Liver (tissue), 3 donors: ENCODE measurements at regions not wholly inside any gene's neighbourhood (a gene's known extent, or its start where the extent isn't known, plus 50 kb on each side); places are given as distances from the start of the nearest gene placed in this dataset.

ENCODE experiments used
- EGR1 ChIP-seq, 2 donors: IDR thresholded peaks; 2 replicates each; pipeline ENCODE4 v1.6.1; 2016 to 2018; ENCODE audit warnings: antibody characterized with exemption in 2 of 2, low read depth in 2 of 2
- FOXA1 ChIP-seq: IDR thresholded peaks from 2 replicates; pipeline ENCODE4 v1.6.1; 2016; ENCODE audit warnings: antibody characterized with exemption
- GABPA ChIP-seq, 2 donors: IDR thresholded peaks in 1 of 2; conservative IDR thresholded peaks in 1 of 2; 2 replicates each; pipeline ENCODE4 v1.6.1; 2016; ENCODE audit warnings: antibody characterized with exemption in 2 of 2, mild to moderate bottlenecking in 1 of 2, moderate library complexity in 1 of 2
- HNF4A ChIP-seq, 2 donors: conservative IDR thresholded peaks; 2 replicates each; pipeline ENCODE4 v1.6.1; 2016; ENCODE audit warnings: antibody characterized with exemption in 2 of 2, mild to moderate bottlenecking in 2 of 2
- RAD21 ChIP-seq, 2 donors: IDR thresholded peaks; 2 replicates each; pipeline ENCODE4 v1.6.1; 2016; ENCODE audit warnings: antibody characterized with exemption in 2 of 2, mild to moderate bottlenecking in 2 of 2
- RXRA ChIP-seq, 2 donors: IDR thresholded peaks; 2 replicates each; pipeline ENCODE4 v1.6.1; 2017 to 2018; ENCODE audit warnings: antibody characterized with exemption in 2 of 2, mild to moderate bottlenecking in 1 of 2
- SP1 ChIP-seq: IDR thresholded peaks from 2 replicates; pipeline ENCODE4 v1.6.1; 2018; ENCODE audit warnings: antibody characterized with exemption, mild to moderate bottlenecking
- TAF1 ChIP-seq: conservative IDR thresholded peaks from 2 replicates; pipeline ENCODE4 v1.6.1; 2016; ENCODE audit warnings: antibody characterized with exemption, mild to moderate bottlenecking
- YY1 ChIP-seq: IDR thresholded peaks from 2 replicates; pipeline ENCODE4 v1.6.1; 2016; ENCODE audit warnings: antibody characterized with exemption, mild to moderate bottlenecking
- TF ChIP-seq, protein P1 (sequence below): fragments of 150-350 bp; IDR thresholded peaks from 2 replicates; pipeline ENCODE4 v1.5.1; 2017; ENCODE audit warnings: improper control_type of control experiment, low read depth, low read length; ENCODE audit not compliant: missing input control
- TF ChIP-seq, protein P2 (sequence below): IDR thresholded peaks from 2 replicates; pipeline ENCODE4 v1.6.1; 2016; ENCODE audit warnings: antibody characterized with exemption
- TF ChIP-seq, protein P3 (sequence below): IDR thresholded peaks from 2 replicates; pipeline ENCODE4 v1.6.1; 2016; ENCODE audit warnings: antibody characterized with exemption, mild to moderate bottlenecking
- donor health status: healthy.
- donor health status: healthy.

DNA sequence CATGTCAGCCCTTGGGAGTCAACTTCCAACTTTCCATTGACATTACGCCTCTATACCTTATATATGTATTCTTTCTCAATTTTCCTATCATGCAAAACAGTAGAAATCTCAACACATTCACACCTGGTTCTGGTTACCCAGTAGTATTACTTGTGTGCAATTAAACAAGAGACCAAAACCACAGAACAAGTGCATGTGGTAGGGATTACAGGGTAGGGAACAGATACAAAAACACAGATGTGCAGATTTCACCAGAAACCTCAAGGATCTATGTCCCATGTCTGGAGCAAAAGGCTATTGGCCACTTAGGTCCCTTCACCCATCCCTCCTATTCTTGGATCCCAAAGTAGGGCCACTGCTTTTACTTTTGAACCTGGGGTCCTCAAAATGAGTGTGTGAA is 143.6 kb upstream of the ZCCHC13 start:
- TF ChIP-seq, protein P1, sequence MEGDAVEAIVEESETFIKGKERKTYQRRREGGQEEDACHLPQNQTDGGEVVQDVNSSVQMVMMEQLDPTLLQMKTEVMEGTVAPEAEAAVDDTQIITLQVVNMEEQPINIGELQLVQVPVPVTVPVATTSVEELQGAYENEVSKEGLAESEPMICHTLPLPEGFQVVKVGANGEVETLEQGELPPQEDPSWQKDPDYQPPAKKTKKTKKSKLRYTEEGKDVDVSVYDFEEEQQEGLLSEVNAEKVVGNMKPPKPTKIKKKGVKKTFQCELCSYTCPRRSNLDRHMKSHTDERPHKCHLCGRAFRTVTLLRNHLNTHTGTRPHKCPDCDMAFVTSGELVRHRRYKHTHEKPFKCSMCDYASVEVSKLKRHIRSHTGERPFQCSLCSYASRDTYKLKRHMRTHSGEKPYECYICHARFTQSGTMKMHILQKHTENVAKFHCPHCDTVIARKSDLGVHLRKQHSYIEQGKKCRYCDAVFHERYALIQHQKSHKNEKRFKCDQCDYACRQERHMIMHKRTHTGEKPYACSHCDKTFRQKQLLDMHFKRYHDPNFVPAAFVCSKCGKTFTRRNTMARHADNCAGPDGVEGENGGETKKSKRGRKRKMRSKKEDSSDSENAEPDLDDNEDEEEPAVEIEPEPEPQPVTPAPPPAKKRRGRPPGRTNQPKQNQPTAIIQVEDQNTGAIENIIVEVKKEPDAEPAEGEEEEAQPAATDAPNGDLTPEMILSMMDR, result no peak
- TF ChIP-seq, protein P2, sequence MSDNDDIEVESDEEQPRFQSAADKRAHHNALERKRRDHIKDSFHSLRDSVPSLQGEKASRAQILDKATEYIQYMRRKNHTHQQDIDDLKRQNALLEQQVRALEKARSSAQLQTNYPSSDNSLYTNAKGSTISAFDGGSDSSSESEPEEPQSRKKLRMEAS, result no peak
- TF ChIP-seq, protein P3, sequence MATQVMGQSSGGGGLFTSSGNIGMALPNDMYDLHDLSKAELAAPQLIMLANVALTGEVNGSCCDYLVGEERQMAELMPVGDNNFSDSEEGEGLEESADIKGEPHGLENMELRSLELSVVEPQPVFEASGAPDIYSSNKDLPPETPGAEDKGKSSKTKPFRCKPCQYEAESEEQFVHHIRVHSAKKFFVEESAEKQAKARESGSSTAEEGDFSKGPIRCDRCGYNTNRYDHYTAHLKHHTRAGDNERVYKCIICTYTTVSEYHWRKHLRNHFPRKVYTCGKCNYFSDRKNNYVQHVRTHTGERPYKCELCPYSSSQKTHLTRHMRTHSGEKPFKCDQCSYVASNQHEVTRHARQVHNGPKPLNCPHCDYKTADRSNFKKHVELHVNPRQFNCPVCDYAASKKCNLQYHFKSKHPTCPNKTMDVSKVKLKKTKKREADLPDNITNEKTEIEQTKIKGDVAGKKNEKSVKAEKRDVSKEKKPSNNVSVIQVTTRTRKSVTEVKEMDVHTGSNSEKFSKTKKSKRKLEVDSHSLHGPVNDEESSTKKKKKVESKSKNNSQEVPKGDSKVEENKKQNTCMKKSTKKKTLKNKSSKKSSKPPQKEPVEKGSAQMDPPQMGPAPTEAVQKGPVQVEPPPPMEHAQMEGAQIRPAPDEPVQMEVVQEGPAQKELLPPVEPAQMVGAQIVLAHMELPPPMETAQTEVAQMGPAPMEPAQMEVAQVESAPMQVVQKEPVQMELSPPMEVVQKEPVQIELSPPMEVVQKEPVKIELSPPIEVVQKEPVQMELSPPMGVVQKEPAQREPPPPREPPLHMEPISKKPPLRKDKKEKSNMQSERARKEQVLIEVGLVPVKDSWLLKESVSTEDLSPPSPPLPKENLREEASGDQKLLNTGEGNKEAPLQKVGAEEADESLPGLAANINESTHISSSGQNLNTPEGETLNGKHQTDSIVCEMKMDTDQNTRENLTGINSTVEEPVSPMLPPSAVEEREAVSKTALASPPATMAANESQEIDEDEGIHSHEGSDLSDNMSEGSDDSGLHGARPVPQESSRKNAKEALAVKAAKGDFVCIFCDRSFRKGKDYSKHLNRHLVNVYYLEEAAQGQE, result no peak
- TF ChIP-seq GABPA (IDR thresholded peaks at IDR 0.05 in 1 of 2, conservative IDR thresholded peaks at IDR 0.05 in 1 of 2) (no peak), EGR1 (IDR thresholded peaks at IDR 0.05; ENCODE audit: low read depth in 2 of 2) (no peak), YY1 (no peak), HNF4A (conservative IDR thresholded peaks at IDR 0.05) (no peak), RAD21 (IDR thresholded peaks at IDR 0.05) (no peak), TAF1 (no peak), SP1 (no peak), FOXA1 (no peak), RXRA (IDR thresholded peaks at IDR 0.05) (no peak)
